HAP-1 (cell line): ENCODE measurements at regions not wholly inside any gene's neighbourhood (a gene's known extent, or its start where the extent isn't known, plus 50 kb on each side); places are given as distances from the start of the nearest gene placed in this dataset.
"Not testable (repeated sequence)": the region's sequence is repeated elsewhere in the genome, so short reads cannot be mapped to it uniquely, and the experiment has no call there.

Experiments
- DNase-seq, 2 experiments: peaks; one replicate each; pipeline ENCODE4 v3.0.0-alpha.2; 2016 to 2020; ENCODE audit warnings: low spot score in 2 of 2
- H3K27me3 ChIP-seq: fragments of 250-450 bp; sonication (Bioruptor Pico); 2 replicates; pipeline ENCODE4 v1.5.1; 2020; ENCODE audit warnings: low read depth, mild to moderate bottlenecking, moderate library complexity
- H3K36me3 ChIP-seq: fragments of 250-450 bp; sonication (Bioruptor Pico); replicated peaks from 2 replicates; pipeline ENCODE4 v1.5.1; 2020; ENCODE audit warnings: mild to moderate bottlenecking
- H3K4me1 ChIP-seq: fragments of 250-450 bp; sonication (Bioruptor Pico); 2 replicates; pipeline ENCODE4 v1.5.1; 2020; ENCODE audit warnings: mild to moderate bottlenecking
- H3K4me3 ChIP-seq: fragments of 250-450 bp; sonication (Bioruptor Pico); 2 replicates; pipeline ENCODE4 v1.5.1; 2020; ENCODE audit warnings: mild to moderate bottlenecking, moderate library complexity
- H3K9me3 ChIP-seq: fragments of 250-450 bp; sonication (Bioruptor Pico); 2 replicates; pipeline ENCODE4 v1.5.1; 2020; ENCODE audit warnings: mild to moderate bottlenecking, moderate library complexity
- in situ Hi-C: fragments of 300-500 bp; cut with MboI; formaldehyde crosslinking; loops from 3 replicates; pipeline ENCODE4 v1.14.3; 2020; ENCODE audit warnings: low sequenced_read_pairs, inconsistent platforms, mixed read lengths

- in situ Hi-C loops, H3K9me3 ChIP-seq, DNase-seq, H3K27me3 ChIP-seq, H3K4me3 ChIP-seq, H3K4me1 ChIP-seq, H3K36me3 ChIP-seq: not testable (repeated sequence)
These were observed 113.1 kb downstream of the PSAT1 start for GRCh38 chr9:78409928-78410510.

- Histone ChIP-seq H3K9me3 (no peaks in the 10 kb centered on the region; the same call in 1 of the 2 replicates), H3K4me1 (no peaks in the 10 kb centered on the region), H3K36me3 (no peaks in the 10 kb centered on the region), H3K4me3 (no peak overlapping the region), H3K27me3 (peaks cover 7% of the 10 kb centered on the region)
- DNase-seq = no peak
- in situ Hi-C loops = no loop called here
These were observed 125.4 kb downstream of the PSAT1 start for GRCh38 chr9:78422309-78422708.

DNA sequence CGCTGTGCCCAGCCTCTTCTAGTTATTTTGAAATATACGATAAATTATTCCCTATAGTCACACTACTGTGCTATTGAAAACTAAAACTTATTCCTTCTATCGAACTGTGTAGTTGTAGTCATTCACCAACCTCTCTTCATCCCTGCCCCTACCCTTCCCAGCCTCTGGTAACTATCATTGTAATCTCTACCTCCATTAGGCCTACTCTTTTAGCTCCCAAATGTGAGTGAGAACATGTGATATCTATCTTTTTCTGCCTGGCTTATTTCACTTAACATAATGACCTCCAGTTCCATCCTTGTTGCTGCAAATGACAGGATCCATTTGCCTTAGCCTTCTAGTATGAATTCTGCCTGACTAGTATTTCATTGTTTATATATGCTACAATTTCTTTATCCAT lies 127.4 kb downstream of the PSAT1 start:
- Histone ChIP-seq H3K4me1 (no peaks in the 10 kb centered on the region), H3K4me3 (no peak overlapping the region), H3K27me3 (no peaks in the 10 kb centered on the region), H3K36me3 (no peaks in the 10 kb centered on the region), H3K9me3 (peaks cover 6% of the 10 kb centered on the region; the same call in 1 of the 2 replicates)
- no peak for DNase-seq
- in situ Hi-C loops = no loop called here

GRCh38 chr9:78428640-78429039 lies 131.7 kb downstream of the PSAT1 start:
- Histone ChIP-seq H3K27me3 (no peaks in the 10 kb centered on the region), H3K9me3 (peaks cover 9% of the 10 kb centered on the region), H3K4me1 (no peaks in the 10 kb centered on the region), H3K36me3 (no peaks in the 10 kb centered on the region), H3K4me3 (no peak overlapping the region)
- in situ Hi-C loops = no loop called here
- no peak for DNase-seq

DNA sequence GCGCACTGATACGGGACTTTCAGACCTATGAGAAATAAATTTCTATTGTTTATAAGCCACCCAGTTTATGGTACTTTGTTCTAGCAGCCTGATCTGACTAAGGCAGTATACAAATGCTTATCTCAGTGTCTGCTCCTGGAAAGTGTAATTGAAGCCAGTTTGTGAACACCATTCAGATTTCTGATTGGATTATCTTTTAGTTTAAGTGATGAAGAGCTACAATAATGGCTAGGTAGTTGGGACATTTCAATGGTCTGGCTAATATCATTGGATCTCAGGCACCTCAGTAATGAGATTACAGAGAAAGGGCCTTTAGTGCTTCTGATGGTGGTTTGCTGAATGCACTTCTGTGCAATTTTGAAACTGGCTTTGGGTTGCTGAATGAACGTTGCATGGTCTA lies 133.5 kb downstream of the PSAT1 start:
- Histone ChIP-seq H3K27me3 (no peaks in the 10 kb centered on the region), H3K4me1 (peaks cover 3% of the 10 kb centered on the region; the same call in 1 of the 2 replicates), H3K9me3 (peaks cover 9% of the 10 kb centered on the region), H3K36me3 (no peaks in the 10 kb centered on the region), H3K4me3 (no peak overlapping the region)
- in situ Hi-C loops = no loop called here
- DNase-seq = no peak

- H3K27me3 ChIP-seq, H3K36me3 ChIP-seq, in situ Hi-C loops, H3K4me1 ChIP-seq, H3K9me3 ChIP-seq, DNase-seq, H3K4me3 ChIP-seq: not testable (repeated sequence)
These were observed 134.1 kb downstream of the PSAT1 start for GRCh38 chr9:78431039-78431438.

- DNase-seq = no peak
- no peaks in the 10 kb centered on the region for H3K9me3 ChIP-seq
- in situ Hi-C loops = no loop called here
- peaks cover 34% of the 10 kb centered on the region for H3K4me1 ChIP-seq
- H3K27me3 ChIP-seq = no peaks in the 10 kb centered on the region
- H3K36me3 ChIP-seq = no peaks in the 10 kb centered on the region
- no peak overlapping the region for H3K4me3 ChIP-seq
These were observed 139.9 kb downstream of the PSAT1 start for GRCh38 chr9:78436873-78437272.

DNA sequence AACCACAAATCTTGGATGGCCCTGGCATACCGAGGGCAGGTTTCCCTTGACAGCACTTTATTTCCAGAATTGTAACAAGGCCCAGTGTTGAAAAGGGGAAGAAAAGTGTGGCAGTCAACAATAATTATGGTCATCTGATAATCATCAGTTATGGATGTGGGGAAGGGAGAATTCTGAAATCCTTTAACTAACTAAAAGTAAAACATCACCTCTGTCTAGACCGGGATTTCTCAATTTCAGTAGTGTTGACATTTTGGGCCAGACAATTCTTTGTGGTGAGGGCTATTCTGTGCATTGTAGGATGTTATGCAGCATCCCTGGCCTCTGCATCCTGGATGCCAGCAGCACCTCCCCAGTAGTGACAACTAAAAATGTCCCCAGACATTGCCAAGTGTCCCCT lies 140.4 kb downstream of the PSAT1 start:
- no peak overlapping the region for H3K4me3 ChIP-seq
- DNase-seq = no peak
- no peaks in the 10 kb centered on the region for H3K36me3 ChIP-seq
- H3K4me1 ChIP-seq = peaks cover 34% of the 10 kb centered on the region
- in situ Hi-C loops = no loop called here
- no peaks in the 10 kb centered on the region for H3K9me3 ChIP-seq
- H3K27me3 ChIP-seq = no peaks in the 10 kb centered on the region

DNA sequence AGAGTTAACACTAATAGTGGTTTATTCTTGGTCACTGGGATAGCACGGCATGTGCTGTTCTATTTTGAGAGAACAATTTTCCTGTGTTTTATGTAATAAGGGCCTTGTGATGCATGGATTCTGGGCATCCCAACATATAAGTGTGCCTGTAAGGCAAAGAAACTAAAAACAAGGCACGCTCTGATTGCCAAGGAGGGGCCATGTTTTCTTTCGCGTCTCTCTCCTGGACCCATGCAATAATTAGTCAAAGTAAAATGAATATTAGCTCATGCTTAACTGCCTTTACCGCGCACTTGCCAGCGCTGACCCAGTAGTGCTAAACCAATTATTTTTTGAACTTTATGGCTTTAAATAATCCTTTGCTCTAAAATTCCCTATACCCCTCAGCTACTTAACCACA lies 140.9 kb downstream of the PSAT1 start:
- Histone ChIP-seq H3K4me1 (peaks cover 34% of the 10 kb centered on the region), H3K27me3 (no peaks in the 10 kb centered on the region), H3K36me3 (no peaks in the 10 kb centered on the region), H3K4me3 (no peak overlapping the region), H3K9me3 (no peaks in the 10 kb centered on the region)
- in situ Hi-C loops = no loop called here
- peak in 1 of 2 experiments; percentile 55 for DNase-seq

DNA sequence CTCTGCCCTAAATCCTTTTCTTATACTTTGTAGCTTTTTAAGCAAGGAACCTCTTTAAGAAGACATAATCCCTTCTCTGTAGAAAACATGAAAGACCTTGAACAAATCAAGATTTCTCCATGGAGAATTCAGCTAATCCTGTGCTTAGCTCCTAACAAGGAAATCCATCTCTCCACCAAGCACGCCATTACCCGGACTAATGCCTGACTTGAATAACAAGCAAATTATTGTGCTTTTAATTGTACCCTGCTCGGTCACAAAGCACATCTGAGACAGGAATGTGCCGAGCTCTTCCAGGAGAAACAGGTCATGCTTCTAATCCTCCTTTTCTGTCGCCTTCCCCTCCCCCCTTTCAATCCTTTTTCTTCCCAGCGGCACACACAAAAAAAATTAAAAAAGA lies 141.3 kb downstream of the PSAT1 start:
- DNase-seq = peak; percentile 88 to 100
- in situ Hi-C loops = no loop called here

DNA sequence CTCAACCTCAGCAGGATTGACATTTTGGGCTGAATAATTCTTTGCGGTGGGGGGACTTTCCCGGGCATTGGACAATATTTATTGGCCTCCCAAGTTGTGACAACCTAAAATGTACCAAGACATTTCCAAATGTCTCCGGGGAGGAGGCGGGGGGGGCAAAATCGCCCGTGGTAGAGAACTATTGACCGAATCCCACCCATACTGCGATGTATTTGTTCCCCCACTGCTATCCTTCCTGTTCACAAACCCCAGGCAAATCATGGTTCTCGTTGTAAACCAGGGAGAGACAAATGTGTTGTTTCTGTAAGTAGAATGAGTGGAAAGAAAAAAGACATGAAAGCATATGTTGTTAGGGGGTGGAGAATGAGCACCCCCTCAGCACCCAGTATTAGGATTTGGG lies 141.9 kb downstream of the PSAT1 start:
- Histone ChIP-seq H3K4me3 (no peak overlapping the region), H3K9me3 (no peaks in the 10 kb centered on the region), H3K27me3 (no peaks in the 10 kb centered on the region), H3K36me3 (no peaks in the 10 kb centered on the region), H3K4me1 (peaks cover 34% of the 10 kb centered on the region)
- in situ Hi-C loops = no loop called here
- DNase-seq = peak; percentile 23 to 42

More for the DNA sequence above, 141.3 kb downstream of the PSAT1 start:
- H3K9me3 ChIP-seq = no peaks in the 10 kb centered on the region
- no peaks in the 10 kb centered on the region for H3K36me3 ChIP-seq
- no peak overlapping the region for H3K4me3 ChIP-seq
- peaks cover 34% of the 10 kb centered on the region for H3K4me1 ChIP-seq
- no peaks in the 10 kb centered on the region for H3K27me3 ChIP-seq

DNA sequence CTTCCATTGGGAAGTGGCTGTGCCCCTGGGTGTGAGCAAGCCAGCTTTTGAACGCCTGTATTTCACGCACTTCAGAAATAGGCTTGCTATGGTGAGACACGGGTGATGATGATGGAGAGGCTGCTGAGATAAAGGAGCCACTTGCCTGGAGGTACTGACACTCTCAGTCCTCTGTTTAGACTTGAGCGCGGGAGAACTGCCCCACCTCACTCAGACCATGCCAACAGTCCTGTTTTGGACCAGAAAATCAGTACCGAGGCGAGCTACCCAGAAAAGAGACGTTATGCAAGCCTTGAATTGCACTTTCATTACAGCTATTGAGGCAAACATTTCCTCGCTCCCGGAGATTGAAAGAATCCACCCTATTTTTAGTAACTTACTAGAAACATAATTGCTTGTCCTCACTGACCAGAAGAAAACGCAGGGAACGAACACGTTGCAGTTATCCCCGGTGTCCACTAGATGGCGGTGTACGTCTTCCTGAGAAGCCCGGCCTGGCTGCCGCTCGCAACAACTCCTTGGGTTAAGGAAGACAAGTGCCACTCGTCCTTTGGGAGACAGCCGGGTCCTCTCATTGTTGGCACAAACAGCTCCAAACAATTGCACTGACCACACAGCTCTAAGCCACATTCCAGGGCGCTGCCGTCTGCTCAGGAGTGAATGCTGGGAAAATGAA lies 142.4 kb downstream of the PSAT1 start:
- H3K4me1 ChIP-seq = peaks cover 34% of the 10 kb centered on the region
- no peaks in the 10 kb centered on the region for H3K36me3 ChIP-seq

DNA sequence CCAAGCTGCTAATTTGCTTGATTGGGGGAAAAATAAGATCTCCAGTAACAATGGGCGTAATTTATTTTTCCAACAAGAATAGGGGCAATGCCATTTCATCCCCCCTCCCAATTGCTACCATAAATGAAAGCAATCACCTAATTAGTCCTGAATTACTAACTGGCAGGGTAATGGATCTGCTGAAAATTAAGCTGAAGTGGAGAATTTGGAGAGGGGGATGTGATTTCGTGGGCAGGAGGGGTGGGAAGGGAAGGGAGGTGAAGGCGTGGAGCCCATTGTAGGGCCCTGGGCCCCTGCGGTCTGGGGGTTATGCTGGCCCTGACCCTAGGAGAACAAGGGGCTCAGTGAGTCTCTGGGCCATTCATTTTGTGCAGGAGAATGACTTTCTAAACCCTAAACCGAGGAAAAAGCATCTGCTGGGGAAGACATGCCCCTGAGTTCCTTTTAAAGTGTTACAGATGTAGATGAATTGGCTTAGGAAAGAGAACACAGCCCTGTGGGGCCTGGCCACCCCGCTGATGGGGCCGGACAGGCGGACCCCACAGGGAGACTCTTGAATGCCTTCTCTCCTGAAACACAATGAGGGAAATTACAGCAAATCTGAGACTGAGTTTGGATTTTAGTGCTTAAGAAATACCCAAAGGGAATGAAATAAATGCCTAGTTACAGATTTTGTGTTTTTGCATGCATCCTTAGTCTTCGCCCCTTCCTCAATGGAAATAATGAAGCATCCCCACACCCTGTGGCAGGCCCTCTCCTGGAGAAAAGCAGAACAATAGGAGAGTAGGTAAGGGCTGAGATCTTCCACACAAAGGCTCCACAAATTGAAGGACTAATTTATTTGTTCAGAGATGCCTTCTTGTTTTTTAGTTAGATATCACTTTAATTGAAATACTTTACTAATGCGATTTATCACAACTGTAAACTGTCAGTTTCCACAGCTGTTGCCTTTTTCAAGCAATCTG lies 143.2 kb downstream of the PSAT1 start:
- H3K4me3 ChIP-seq = no peak overlapping the region
- H3K36me3 ChIP-seq = no peaks in the 10 kb centered on the region
- H3K9me3 ChIP-seq = no peaks in the 10 kb centered on the region
- peaks cover 32% of the 10 kb centered on the region for H3K4me1 ChIP-seq
- DNase-seq = no peak
- H3K27me3 ChIP-seq = no peaks in the 10 kb centered on the region
- in situ Hi-C loops = no loop called here

More for the DNA sequence above, 142.4 kb downstream of the PSAT1 start:
- no peak overlapping the region for H3K4me3 ChIP-seq
- DNase-seq = peak; percentile 80 to 90
- in situ Hi-C loops = no loop called here
- no peaks in the 10 kb centered on the region for H3K27me3 ChIP-seq
- H3K9me3 ChIP-seq = no peaks in the 10 kb centered on the region

DNA sequence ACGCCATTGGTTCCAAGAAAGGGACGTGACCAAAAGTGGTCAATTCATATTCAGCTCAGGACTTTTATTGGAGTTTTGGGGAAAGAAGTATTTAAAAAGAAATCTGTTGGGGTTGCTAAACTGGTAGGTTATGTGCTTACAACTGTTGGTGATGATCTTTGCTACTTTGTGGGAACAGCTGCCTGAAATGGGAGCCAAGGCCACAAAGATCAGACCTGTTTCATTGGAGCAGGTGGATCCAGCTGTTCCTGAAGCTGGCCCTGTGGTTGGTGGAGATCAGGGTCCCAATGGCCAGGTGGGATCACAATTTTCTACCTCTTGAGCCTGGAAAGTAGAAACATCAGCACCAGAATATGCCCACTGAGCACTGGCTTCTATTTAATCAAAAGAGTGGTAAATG lies 144.5 kb downstream of the PSAT1 start:
- no peak for DNase-seq
- in situ Hi-C loops = no loop called here
- Histone ChIP-seq H3K4me3 (no peak overlapping the region), H3K4me1 (peaks cover 30% of the 10 kb centered on the region), H3K36me3 (no peaks in the 10 kb centered on the region), H3K27me3 (no peaks in the 10 kb centered on the region), H3K9me3 (no peaks in the 10 kb centered on the region)
